H9 (cell line): ENCODE measurements at regions not wholly inside any gene's neighbourhood (a gene's known extent, or its start where the extent isn't known, plus 50 kb on each side); places are given as distances from the start of the nearest gene placed in this dataset.

Experiments
- DNase-seq: peaks from one replicate; pipeline ENCODE4 v3.0.0-alpha.2; 2017
- H2AFZ ChIP-seq: one replicate; pipeline ENCODE4 v1.6.1; 2013; ENCODE audit warnings: mild to moderate bottlenecking, low read length, control low read depth, moderate library complexity
- H2AK5ac ChIP-seq: 2 replicates; pipeline ENCODE4 v1.6.1; 2013; ENCODE audit warnings: low read length, control low read depth, mixed read lengths; ENCODE audit not compliant: insufficient read length
- H2BK120ac ChIP-seq: one replicate; pipeline ENCODE4 v1.6.1; 2013; ENCODE audit warnings: low read depth, mild to moderate bottlenecking, low read length, control low read depth, inconsistent platforms; ENCODE audit not compliant: poor library complexity, severe bottlenecking
- H2BK12ac ChIP-seq: 2 replicates; pipeline ENCODE4 v1.6.1; 2013; ENCODE audit warnings: low read length, control low read depth, mixed read lengths, low read depth; ENCODE audit not compliant: insufficient read length
- H2BK15ac ChIP-seq: 2 replicates; pipeline ENCODE4 v1.6.1; 2013; ENCODE audit warnings: low read depth, low read length, control low read depth
- H2BK20ac ChIP-seq: one replicate; pipeline ENCODE4 v1.6.1; 2013; ENCODE audit warnings: low read depth, mild to moderate bottlenecking, low read length, control low read depth, inconsistent platforms; ENCODE audit not compliant: poor library complexity, severe bottlenecking
- H2BK5ac ChIP-seq: 2 replicates; pipeline ENCODE4 v1.6.1; 2013; ENCODE audit warnings: low read length, control low read depth, mixed read lengths; ENCODE audit not compliant: insufficient read length
- H3K14ac ChIP-seq: 2 replicates; pipeline ENCODE4 v1.6.1; 2013; ENCODE audit warnings: low read length, control low read depth; ENCODE audit not compliant: insufficient read depth
- H3K18ac ChIP-seq: 2 replicates; pipeline ENCODE4 v1.6.1; 2013; ENCODE audit warnings: low read depth, mild to moderate bottlenecking, mixed read lengths, low read length, control low read depth; ENCODE audit not compliant: insufficient read length
- H3K23ac ChIP-seq: 2 replicates; pipeline ENCODE4 v1.6.1; 2013; ENCODE audit warnings: low read length, control low read depth, mixed read lengths, low read depth; ENCODE audit not compliant: insufficient read length
- H3K23me2 ChIP-seq: 2 replicates; pipeline ENCODE4 v1.6.1; 2013; ENCODE audit warnings: low read depth, mild to moderate bottlenecking, mixed read lengths, low read length, control low read depth; ENCODE audit not compliant: insufficient read length, poor library complexity, severe bottlenecking
- H3K27ac ChIP-seq: 2 replicates; pipeline ENCODE4 v1.5.1; 2013; ENCODE audit warnings: low read length, control low read depth, mixed read lengths, low read depth; ENCODE audit not compliant: insufficient read length
- H3K27me3 ChIP-seq: 2 replicates; pipeline ENCODE4 v1.6.1; 2013; ENCODE audit warnings: low read length, control low read depth, inconsistent platforms; ENCODE audit not compliant: insufficient read depth
- H3K4ac ChIP-seq: 2 replicates; pipeline ENCODE4 v1.6.1; 2013; ENCODE audit warnings: low read depth, mild to moderate bottlenecking, control low read depth, inconsistent platforms, low read length, moderate library complexity
- H3K4me1 ChIP-seq: 2 replicates; pipeline ENCODE4 v1.6.1; 2013; ENCODE audit warnings: low read length, control low read depth, inconsistent platforms; ENCODE audit not compliant: insufficient read depth
- H3K4me2 ChIP-seq: 2 replicates; pipeline ENCODE4 v1.6.1; 2013; ENCODE audit warnings: low read length, control low read depth, mixed read lengths; ENCODE audit not compliant: insufficient read length, insufficient read depth
- H3K56ac ChIP-seq: 2 replicates; pipeline ENCODE4 v1.6.1; 2013; ENCODE audit warnings: low read depth, mild to moderate bottlenecking, mixed read lengths, low read length, control low read depth; ENCODE audit not compliant: insufficient read length
- H3K79me1 ChIP-seq: 2 replicates; pipeline ENCODE4 v1.6.1; 2013; ENCODE audit warnings: low read depth, mild to moderate bottlenecking, moderate library complexity, low read length, control low read depth, inconsistent platforms; ENCODE audit not compliant: insufficient read depth, poor library complexity, severe bottlenecking
- H3K79me2 ChIP-seq: 2 replicates; pipeline ENCODE4 v1.6.1; 2013; ENCODE audit warnings: low read length, control low read depth, inconsistent platforms; ENCODE audit not compliant: insufficient read depth
- H3K9ac ChIP-seq: 2 replicates; pipeline ENCODE4 v1.6.1; 2013; ENCODE audit warnings: low read length, control low read depth, mixed read lengths; ENCODE audit not compliant: insufficient read length; ENCODE audit errors: extremely low read depth
- H3K9me3 ChIP-seq: one replicate; pipeline ENCODE4 v1.6.1; 2013; ENCODE audit warnings: low read depth, low read length, inconsistent platforms; ENCODE audit not compliant: control insufficient read depth
- H3T11ph ChIP-seq: one replicate; pipeline ENCODE4 v1.6.1; 2013; ENCODE audit warnings: mild to moderate bottlenecking, low read length, control low read depth, inconsistent platforms
- H4K20me1 ChIP-seq: one replicate; pipeline ENCODE4 v1.6.1; 2013; ENCODE audit not compliant: control insufficient read depth, insufficient read length, insufficient read depth
- H4K5ac ChIP-seq: 2 replicates; pipeline ENCODE4 v1.6.1; 2013; ENCODE audit warnings: low read depth, mild to moderate bottlenecking, mixed read lengths, low read length, control low read depth; ENCODE audit not compliant: insufficient read length
- H4K8ac ChIP-seq: replicated peaks from 2 replicates; pipeline ENCODE4 v1.6.1; 2013; ENCODE audit warnings: low read length, control low read depth, mixed read lengths, low read depth; ENCODE audit not compliant: insufficient read length
- H4K91ac ChIP-seq: 2 replicates; pipeline ENCODE4 v1.6.1; 2013; ENCODE audit warnings: low read depth, mild to moderate bottlenecking, moderate library complexity, mixed read lengths, low read length, control low read depth; ENCODE audit not compliant: insufficient read length
- H3K27ac Mint-ChIP-seq, 3 experiments: 2 replicates in 2 of 3; 3 replicates in 1 of 3; pipeline ENCODE4 v1.8.0; 2020 to 2021; ENCODE audit warnings: mixed read lengths in 3 of 3, mild to moderate bottlenecking in 1 of 3, moderate library complexity in 1 of 3
- H3K27me3 Mint-ChIP-seq: 2 replicates; pipeline ENCODE4 v1.8.0; 2021; ENCODE audit warnings: low read depth, mild to moderate bottlenecking, moderate library complexity, mixed read lengths
- H3K36me3 Mint-ChIP-seq, 3 experiments: 2 replicates in 2 of 3; 3 replicates in 1 of 3; pipeline ENCODE4 v1.8.0; 2020 to 2021; ENCODE audit warnings: low read depth in 3 of 3, mixed read lengths in 3 of 3; ENCODE audit not compliant: insufficient read depth in 1 of 3
- H3K4me1 Mint-ChIP-seq, 2 experiments: 2 replicates each; pipeline ENCODE4 v1.8.0; 2020; ENCODE audit warnings: mixed read lengths in 2 of 2
- H3K4me3 Mint-ChIP-seq, 2 experiments: 2 replicates in 1 of 2; 3 replicates in 1 of 2; pipeline ENCODE4 v1.8.0; 2020 to 2021; ENCODE audit warnings: mild to moderate bottlenecking in 2 of 2, mixed read lengths in 2 of 2, moderate library complexity in 1 of 2
- H3K9me3 Mint-ChIP-seq, 2 experiments: 2 replicates in 1 of 2; 3 replicates in 1 of 2; pipeline ENCODE4 v1.8.0; 2020; ENCODE audit warnings: mild to moderate bottlenecking in 2 of 2, mixed read lengths in 2 of 2, moderate library complexity in 1 of 2
- WGBS: extraction: QIAGEN DNeasy Blood & Tissue Kit; methylation state at CpG from one replicate; pipeline ENCODE4 v1.1.7; 2013; ENCODE audit warnings: missing lambda C conversion rate, low lambda C conversion rate, mixed read lengths; ENCODE audit not compliant: insufficient read length; ENCODE audit errors: extremely low coverage; 5-methylcytosine and 5-hydroxymethylcytosine counted together
- TF ChIP-seq, protein P1 (sequence below): fragments of 200-600 bp; sonication (generic); conservative IDR thresholded peaks from 3 replicates; pipeline ENCODE4 v1.8.0; 2021; ENCODE audit warnings: antibody characterized with exemption, mild to moderate bottlenecking

DNA sequence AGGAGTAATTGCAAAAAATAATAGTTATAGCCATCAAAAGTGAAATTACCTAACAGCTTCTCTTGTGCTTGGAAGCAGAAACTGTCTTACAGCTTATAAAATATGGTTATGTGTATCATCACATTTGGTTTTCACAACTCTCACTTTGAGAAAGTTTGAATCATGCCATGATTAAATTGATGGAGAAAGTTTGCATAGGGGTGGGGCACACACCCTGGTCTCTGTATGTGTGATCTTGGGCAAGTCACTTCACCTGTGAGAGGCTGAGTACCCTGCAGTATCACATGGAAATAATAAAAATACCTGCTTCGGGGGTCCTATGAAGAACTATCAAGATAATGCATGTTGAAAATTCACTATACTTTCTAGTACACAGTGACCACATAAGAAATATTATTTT lies 471.4 kb downstream of the RAP2B start:
- Histone ChIP-seq H3K4me2 (no peak overlapping the region), H3K79me1 (no peaks in the 10 kb centered on the region), H2AFZ (no peak overlapping the region), H2BK12ac (no peak overlapping the region), H3K9ac (no peak overlapping the region), H2BK120ac (no peak overlapping the region), H3K9me3 (no peaks in the 10 kb centered on the region), H4K8ac (no peak overlapping the region), H2BK20ac (no peak overlapping the region), H3K4me1 (no peaks in the 10 kb centered on the region; the same call in 1 of the 2 replicates), H4K5ac (no peak overlapping the region), H3K14ac (no peak overlapping the region), H2BK5ac (no peak overlapping the region), H4K91ac (no peak overlapping the region), H3T11ph (no peak overlapping the region), H2BK15ac (no peak overlapping the region), H3K27ac (no peak overlapping the region), H4K20me1 (no peaks in the 10 kb centered on the region), H3K23me2 (no peaks in the 10 kb centered on the region), H3K4ac (no peak overlapping the region), H3K27me3 (no peaks in the 10 kb centered on the region), H3K18ac (no peak overlapping the region), H3K23ac (no peak overlapping the region), H3K56ac (no peak overlapping the region), H3K79me2 (no peaks in the 10 kb centered on the region), H2AK5ac (no peak overlapping the region)
- Mint-ChIP-seq H3K4me3 (no peak overlapping the region), H3K27ac (no peak overlapping the region), H3K36me3 (no peaks in the 10 kb centered on the region; a peak in 1 of 7 replicates), H3K9me3 (no peaks in the 10 kb centered on the region; a peak in 1 of 5 replicates), H3K4me1 (peaks cover 13 to 27% of the 10 kb centered on the region in 2 experiments), H3K27me3 (no peaks in the 10 kb centered on the region)
- TF ChIP-seq, protein P1, sequence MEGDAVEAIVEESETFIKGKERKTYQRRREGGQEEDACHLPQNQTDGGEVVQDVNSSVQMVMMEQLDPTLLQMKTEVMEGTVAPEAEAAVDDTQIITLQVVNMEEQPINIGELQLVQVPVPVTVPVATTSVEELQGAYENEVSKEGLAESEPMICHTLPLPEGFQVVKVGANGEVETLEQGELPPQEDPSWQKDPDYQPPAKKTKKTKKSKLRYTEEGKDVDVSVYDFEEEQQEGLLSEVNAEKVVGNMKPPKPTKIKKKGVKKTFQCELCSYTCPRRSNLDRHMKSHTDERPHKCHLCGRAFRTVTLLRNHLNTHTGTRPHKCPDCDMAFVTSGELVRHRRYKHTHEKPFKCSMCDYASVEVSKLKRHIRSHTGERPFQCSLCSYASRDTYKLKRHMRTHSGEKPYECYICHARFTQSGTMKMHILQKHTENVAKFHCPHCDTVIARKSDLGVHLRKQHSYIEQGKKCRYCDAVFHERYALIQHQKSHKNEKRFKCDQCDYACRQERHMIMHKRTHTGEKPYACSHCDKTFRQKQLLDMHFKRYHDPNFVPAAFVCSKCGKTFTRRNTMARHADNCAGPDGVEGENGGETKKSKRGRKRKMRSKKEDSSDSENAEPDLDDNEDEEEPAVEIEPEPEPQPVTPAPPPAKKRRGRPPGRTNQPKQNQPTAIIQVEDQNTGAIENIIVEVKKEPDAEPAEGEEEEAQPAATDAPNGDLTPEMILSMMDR = no peak
- no CpG with 5 or more reads among the region's 1 CpG for WGBS
- no peak for DNase-seq
